GM23338 (cell line): ENCODE measurements at regions not wholly inside any gene's neighbourhood (a gene's known extent, or its start where the extent isn't known, plus 50 kb on each side); places are given as distances from the start of the nearest gene placed in this dataset.
A peak's percentile ranks its signal among the peaks of the same experiment; 100 is the strongest.
"Not testable (repeated sequence)": the region's sequence is repeated elsewhere in the genome, so short reads cannot be mapped to it uniquely, and the experiment has no call there.

Source experiments
- ATAC-seq: fragments of 200-7000 bp; cut with Tn5 transposase; 3 replicates; pipeline ENCODE4 v1.9.1; 2020
- DNase-seq: peaks from one replicate; pipeline ENCODE4 v3.0.0-alpha.2; 2015; ENCODE audit warnings: low spot score
- H2AFZ ChIP-seq: fragments of 200-600 bp; sonication (generic); 2 replicates; pipeline ENCODE4 v1.8.0; 2016; ENCODE audit warnings: antibody characterized with exemption, mild to moderate bottlenecking, moderate library complexity
- H3F3A ChIP-seq: fragments of 200-600 bp; sonication (generic); replicated peaks from 2 replicates; pipeline ENCODE4 v1.8.0; 2017; ENCODE audit warnings: antibody characterized with exemption, mixed run types, low read depth
- H3K27ac ChIP-seq: fragments of 200-600 bp; sonication (generic); 2 replicates; pipeline ENCODE4 v1.6.1; 2016; ENCODE audit warnings: low read depth
- H3K27me3 ChIP-seq: fragments of 200-600 bp; sonication (generic); 2 replicates; pipeline ENCODE4 v1.8.0; 2016; ENCODE audit warnings: mild to moderate bottlenecking, mixed run types, moderate library complexity; ENCODE audit not compliant: insufficient read depth
- H3K36me3 ChIP-seq: fragments of 200-600 bp; sonication (generic); 2 replicates; pipeline ENCODE4 v1.8.0; 2016; ENCODE audit warnings: mild to moderate bottlenecking; ENCODE audit not compliant: insufficient read depth
- H3K4me1 ChIP-seq: fragments of 200-600 bp; sonication (generic); 2 replicates; pipeline ENCODE4 v1.8.0; 2016; ENCODE audit warnings: mild to moderate bottlenecking, moderate library complexity; ENCODE audit not compliant: insufficient read depth
- H3K4me2 ChIP-seq: fragments of 200-600 bp; sonication (generic); 2 replicates; pipeline ENCODE4 v1.7.1; 2017; ENCODE audit warnings: mixed run types
- H3K4me3 ChIP-seq: fragments of 200-600 bp; sonication (generic); 2 replicates; pipeline ENCODE4 v1.6.1; 2016; ENCODE audit warnings: mixed run types
- H3K79me2 ChIP-seq: fragments of 200-600 bp; sonication (generic); replicated peaks from 2 replicates; pipeline ENCODE4 v1.8.0; 2017; ENCODE audit warnings: mild to moderate bottlenecking; ENCODE audit not compliant: insufficient read depth
- H3K9me2 ChIP-seq: fragments of 200-600 bp; sonication (generic); 2 replicates; pipeline ENCODE4 v1.8.0; 2017; ENCODE audit not compliant: insufficient read depth
- H4K20me1 ChIP-seq: fragments of 200-600 bp; sonication (generic); replicated peaks from 2 replicates; pipeline ENCODE4 v1.8.0; 2017; ENCODE audit warnings: mild to moderate bottlenecking; ENCODE audit not compliant: insufficient read depth
- H3K27ac Mint-ChIP-seq: 2 replicates; pipeline ENCODE4 v1.8.0; 2020; ENCODE audit warnings: inconsistent platforms, mild to moderate bottlenecking, moderate library complexity, mixed read lengths
- H3K27me3 Mint-ChIP-seq: 3 replicates; pipeline ENCODE4 v1.8.0; 2022; ENCODE audit warnings: low read depth, mild to moderate bottlenecking, moderate library complexity, mixed read lengths, inconsistent platforms; ENCODE audit not compliant: insufficient read depth, poor library complexity
- H3K36me3 Mint-ChIP-seq: 3 replicates; pipeline ENCODE4 v1.8.0; 2021; ENCODE audit warnings: low read depth, mild to moderate bottlenecking, inconsistent platforms, moderate library complexity, mixed read lengths
- H3K4me1 Mint-ChIP-seq: 3 replicates; pipeline ENCODE4 v1.8.0; 2020; ENCODE audit warnings: mild to moderate bottlenecking, inconsistent platforms, mixed read lengths
- H3K4me3 Mint-ChIP-seq: 3 replicates; pipeline ENCODE4 v1.8.0; 2021; ENCODE audit warnings: moderate library complexity, mild to moderate bottlenecking, inconsistent platforms, mixed read lengths
- H3K9me3 Mint-ChIP-seq: 3 replicates; pipeline ENCODE4 v1.8.0; 2020; ENCODE audit warnings: moderate library complexity, mild to moderate bottlenecking, inconsistent platforms, mixed read lengths
- TF ChIP-seq, protein P1 (sequence below), 2 experiments: fragments of 200-600 bp in 1 of 2; sonication (generic) in 1 of 2; conservative IDR thresholded peaks; 2 replicates each; pipeline versions ENCODE4 v1.5.1 to v1.6.1; 2016 to 2017; ENCODE audit warnings: antibody characterized with exemption in 2 of 2, low read depth in 2 of 2, mild to moderate bottlenecking in 2 of 2, moderate library complexity in 1 of 2

- H3F3A ChIP-seq, H3K4me1 ChIP-seq, H3K27ac Mint-ChIP-seq, H3K4me3 Mint-ChIP-seq, H3K36me3 ChIP-seq, H4K20me1 ChIP-seq, H3K9me3 Mint-ChIP-seq, DNase-seq, H3K9me2 ChIP-seq, H3K79me2 ChIP-seq, H3K27ac ChIP-seq, H2AFZ ChIP-seq, H3K27me3 ChIP-seq, H3K4me1 Mint-ChIP-seq, H3K36me3 Mint-ChIP-seq, H3K27me3 Mint-ChIP-seq, H3K4me3 ChIP-seq, H3K4me2 ChIP-seq: not testable (repeated sequence)
- TF ChIP-seq, protein P1, sequence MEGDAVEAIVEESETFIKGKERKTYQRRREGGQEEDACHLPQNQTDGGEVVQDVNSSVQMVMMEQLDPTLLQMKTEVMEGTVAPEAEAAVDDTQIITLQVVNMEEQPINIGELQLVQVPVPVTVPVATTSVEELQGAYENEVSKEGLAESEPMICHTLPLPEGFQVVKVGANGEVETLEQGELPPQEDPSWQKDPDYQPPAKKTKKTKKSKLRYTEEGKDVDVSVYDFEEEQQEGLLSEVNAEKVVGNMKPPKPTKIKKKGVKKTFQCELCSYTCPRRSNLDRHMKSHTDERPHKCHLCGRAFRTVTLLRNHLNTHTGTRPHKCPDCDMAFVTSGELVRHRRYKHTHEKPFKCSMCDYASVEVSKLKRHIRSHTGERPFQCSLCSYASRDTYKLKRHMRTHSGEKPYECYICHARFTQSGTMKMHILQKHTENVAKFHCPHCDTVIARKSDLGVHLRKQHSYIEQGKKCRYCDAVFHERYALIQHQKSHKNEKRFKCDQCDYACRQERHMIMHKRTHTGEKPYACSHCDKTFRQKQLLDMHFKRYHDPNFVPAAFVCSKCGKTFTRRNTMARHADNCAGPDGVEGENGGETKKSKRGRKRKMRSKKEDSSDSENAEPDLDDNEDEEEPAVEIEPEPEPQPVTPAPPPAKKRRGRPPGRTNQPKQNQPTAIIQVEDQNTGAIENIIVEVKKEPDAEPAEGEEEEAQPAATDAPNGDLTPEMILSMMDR (conservative IDR thresholded peaks at IDR 0.05; ENCODE audit: low read depth in 2 of 2): 0 out of 4 replicates have a peak, but pooled peaks of 1 of the 2 experiments have one; percentile 10
- peak; percentile 96 for ATAC-seq
Measured at GRCh38 chr2:87193336-87193735, 171.7 kb upstream of the PLGLB1 start.

DNA sequence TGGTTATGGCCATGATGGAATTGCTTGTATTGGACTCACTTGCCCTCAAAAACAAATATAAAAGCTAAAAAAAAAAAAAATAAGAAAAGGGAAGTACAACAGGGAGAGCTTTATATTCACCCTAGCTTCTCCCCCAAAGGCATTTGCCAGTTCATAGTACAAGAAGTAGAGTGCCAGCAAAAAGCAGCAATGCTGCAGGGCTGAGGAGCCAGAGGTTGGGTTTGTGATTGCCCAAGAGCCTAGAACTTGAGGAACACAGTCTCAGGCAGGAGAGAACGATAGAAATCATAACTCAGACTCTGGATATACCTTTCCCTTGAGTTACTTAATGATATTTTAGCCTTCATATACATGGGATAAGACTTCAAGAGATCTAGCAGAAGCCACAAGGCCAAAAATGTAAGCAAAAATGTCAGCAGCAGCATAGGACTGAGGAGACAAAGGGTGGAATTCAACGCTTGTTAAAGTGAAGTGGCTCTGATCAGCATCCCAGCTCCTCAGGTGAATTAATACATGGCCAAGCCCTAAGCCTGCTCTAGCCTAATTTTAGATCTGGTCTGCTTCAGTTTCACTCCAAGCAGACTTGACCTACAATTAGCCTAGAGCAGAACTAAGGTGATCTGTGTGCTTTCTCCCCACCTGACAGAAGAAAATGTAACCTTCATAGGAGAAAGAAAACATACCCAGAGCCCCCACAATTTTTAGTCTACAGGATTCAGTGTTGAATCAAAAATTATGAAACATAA is 172.8 kb upstream of the PLGLB1 start:
- H3F3A ChIP-seq, H3K4me3 ChIP-seq, DNase-seq, H3K36me3 ChIP-seq, H3K9me2 ChIP-seq, H3K4me1 ChIP-seq, H3K27me3 ChIP-seq, H3K36me3 Mint-ChIP-seq, H2AFZ ChIP-seq, H3K4me3 Mint-ChIP-seq, H4K20me1 ChIP-seq, H3K4me2 ChIP-seq, H3K27me3 Mint-ChIP-seq, ATAC-seq, H3K79me2 ChIP-seq, H3K27ac Mint-ChIP-seq, H3K27ac ChIP-seq, H3K9me3 Mint-ChIP-seq, H3K4me1 Mint-ChIP-seq: not testable (repeated sequence)

GRCh38 chr2:87196720-87197388 is 175.2 kb upstream of the PLGLB1 start:
- not testable (repeated sequence) for H3K4me2 ChIP-seq, H3K27ac Mint-ChIP-seq, H3K9me3 Mint-ChIP-seq, H3F3A ChIP-seq, H3K27me3 Mint-ChIP-seq, H3K36me3 ChIP-seq, H4K20me1 ChIP-seq, H3K4me3 Mint-ChIP-seq, H3K4me1 Mint-ChIP-seq, DNase-seq, H3K4me3 ChIP-seq, H3K4me1 ChIP-seq, H3K36me3 Mint-ChIP-seq, H3K9me2 ChIP-seq, ATAC-seq, H3K79me2 ChIP-seq, H3K27ac ChIP-seq, H3K27me3 ChIP-seq, H2AFZ ChIP-seq

- not testable (repeated sequence) for H3F3A ChIP-seq, H3K4me3 Mint-ChIP-seq, H3K79me2 ChIP-seq, DNase-seq, H3K9me2 ChIP-seq, H3K36me3 Mint-ChIP-seq, H3K4me3 ChIP-seq, H3K36me3 ChIP-seq, H3K4me1 ChIP-seq, H4K20me1 ChIP-seq, H3K4me2 ChIP-seq, H3K27ac Mint-ChIP-seq, H3K27ac ChIP-seq, H2AFZ ChIP-seq, H3K27me3 Mint-ChIP-seq, ATAC-seq, H3K9me3 Mint-ChIP-seq, H3K4me1 Mint-ChIP-seq, H3K27me3 ChIP-seq
Measured at GRCh38 chr2:87198422-87198821, 176.8 kb upstream of the PLGLB1 start.

DNA sequence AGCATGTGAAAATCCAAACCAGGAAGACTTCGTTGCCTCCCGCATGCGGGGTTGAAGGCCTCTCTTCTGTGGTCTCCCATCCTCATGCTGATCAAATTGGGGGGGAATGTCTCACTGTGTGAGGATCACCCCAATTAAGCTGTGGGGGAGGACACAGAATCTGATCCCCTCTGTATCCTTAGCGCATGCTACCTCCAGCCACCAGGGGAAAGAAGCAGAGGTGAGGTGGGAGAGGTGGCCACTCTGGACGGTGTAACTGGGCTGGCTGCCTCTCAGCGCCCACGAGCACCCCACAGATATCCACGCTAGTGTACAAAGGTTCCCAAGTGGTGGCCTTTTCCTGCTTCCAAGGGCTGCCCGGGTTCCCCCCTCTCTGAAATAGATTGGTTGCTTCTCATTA is 177.6 kb upstream of the PLGLB1 start:
- not testable (repeated sequence) for H3K9me3 Mint-ChIP-seq, H3K9me2 ChIP-seq, H3K4me1 ChIP-seq, H3K4me2 ChIP-seq, H3F3A ChIP-seq, H3K4me3 ChIP-seq, H4K20me1 ChIP-seq, ATAC-seq, H3K79me2 ChIP-seq, H2AFZ ChIP-seq, H3K36me3 ChIP-seq, H3K27ac ChIP-seq, H3K27me3 Mint-ChIP-seq, H3K27ac Mint-ChIP-seq, H3K4me3 Mint-ChIP-seq, DNase-seq, H3K27me3 ChIP-seq, H3K36me3 Mint-ChIP-seq, H3K4me1 Mint-ChIP-seq

DNA sequence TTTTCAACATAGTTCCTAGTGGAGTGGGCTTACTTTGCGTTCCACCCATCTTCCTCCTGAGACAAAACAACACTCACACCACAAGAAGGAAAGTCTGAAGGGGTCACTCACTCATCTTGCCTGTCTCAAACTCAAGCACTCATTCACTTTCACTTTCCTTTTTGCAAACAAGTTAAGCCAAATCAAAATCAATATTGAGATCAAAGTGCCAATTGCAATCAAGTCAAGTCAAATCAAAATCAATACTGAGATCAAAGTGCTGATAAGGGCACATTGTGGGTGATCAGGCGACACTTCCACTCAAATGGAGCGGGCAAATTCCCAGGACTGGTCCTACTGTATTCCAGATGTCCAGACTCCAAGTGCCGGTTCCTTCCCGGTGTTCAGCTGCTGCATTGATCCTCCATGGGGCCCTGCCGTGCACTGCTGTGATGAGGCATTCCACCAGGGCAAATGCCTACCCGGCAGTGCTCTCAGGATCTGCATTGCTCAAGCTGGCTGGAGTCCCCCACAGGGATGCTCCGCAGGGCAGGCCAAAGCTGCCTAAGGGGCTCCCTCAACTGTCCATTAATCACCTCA is 183.0 kb upstream of the PLGLB1 start:
- H3K27me3 Mint-ChIP-seq, H3K79me2 ChIP-seq: not testable (repeated sequence)

More for the DNA sequence above, 183.0 kb upstream of the PLGLB1 start:
- H3K27ac ChIP-seq, H4K20me1 ChIP-seq, H2AFZ ChIP-seq, H3F3A ChIP-seq, H3K4me2 ChIP-seq, H3K4me1 ChIP-seq, H3K9me2 ChIP-seq, H3K9me3 Mint-ChIP-seq, H3K27ac Mint-ChIP-seq, H3K4me3 Mint-ChIP-seq, DNase-seq, H3K36me3 Mint-ChIP-seq, ATAC-seq, H3K27me3 ChIP-seq, H3K4me3 ChIP-seq, H3K36me3 ChIP-seq, H3K4me1 Mint-ChIP-seq: not testable (repeated sequence)
